WERI-Rb-1 (cell line): ENCODE measurements at regions not wholly inside any gene's neighbourhood (a gene's known extent, or its start where the extent isn't known, plus 50 kb on each side); places are given as distances from the start of the nearest gene placed in this dataset.
"Not testable (repeated sequence)": the region's sequence is repeated elsewhere in the genome, so short reads cannot be mapped to it uniquely, and the experiment has no call there.

Source experiments
- DNase-seq: peaks from one replicate; pipeline ENCODE4 v3.0.0-alpha.2; 2020
- H3K27ac ChIP-seq: fragments of 250-450 bp; sonication (Bioruptor Pico); 2 replicates; pipeline ENCODE4 v1.5.1; 2020; ENCODE audit warnings: mild to moderate bottlenecking, moderate library complexity
- H3K27me3 ChIP-seq: fragments of 250-450 bp; sonication (Bioruptor Pico); 2 replicates; pipeline ENCODE4 v1.5.1; 2021; ENCODE audit warnings: mild to moderate bottlenecking, low read depth, moderate library complexity; ENCODE audit not compliant: insufficient read depth, severe bottlenecking
- H3K36me3 ChIP-seq: fragments of 250-450 bp; sonication (Bioruptor Pico); 2 replicates; pipeline ENCODE4 v1.5.1; 2020; ENCODE audit warnings: mild to moderate bottlenecking, moderate library complexity
- H3K4me3 ChIP-seq: 2 replicates; pipeline ENCODE4 v1.5.1; 2011; ENCODE audit warnings: low read depth, mild to moderate bottlenecking, control low read depth, low read length
- H3K9me3 ChIP-seq: fragments of 250-450 bp; sonication (Bioruptor Pico); 2 replicates; pipeline ENCODE4 v1.5.1; 2021; ENCODE audit warnings: mild to moderate bottlenecking, moderate library complexity; ENCODE audit not compliant: severe bottlenecking
- CTCF ChIP-seq: IDR thresholded peaks from 2 replicates; pipeline ENCODE4 v1.5.1; 2011; ENCODE audit warnings: low read depth, mild to moderate bottlenecking, control low read depth, inconsistent platforms, low read length

GRCh38 chr10:52488606-52489485 is 174.8 kb downstream of the DKK1 start:
- Histone ChIP-seq H3K36me3 (no peaks in the 10 kb centered on the region), H3K4me3 (no peak overlapping the region), H3K27me3 (no peaks in the 10 kb centered on the region), H3K27ac (no peak overlapping the region), H3K9me3 (no peaks in the 10 kb centered on the region)
- no peak for TF ChIP-seq CTCF
- DNase-seq = no peak

GRCh38 chr10:52491246-52491995 is 177.3 kb downstream of the DKK1 start:
- Histone ChIP-seq H3K27me3 (no peaks in the 10 kb centered on the region), H3K27ac (no peak overlapping the region), H3K9me3 (no peaks in the 10 kb centered on the region), H3K4me3 (no peak overlapping the region), H3K36me3 (no peaks in the 10 kb centered on the region)
- no peak for TF ChIP-seq CTCF
- DNase-seq = no peak

GRCh38 chr10:52499281-52499680 is 185.2 kb downstream of the DKK1 start:
- DNase-seq = no peak
- no peak overlapping the region for H3K4me3 ChIP-seq
- H3K36me3 ChIP-seq = no peaks in the 10 kb centered on the region
- TF ChIP-seq CTCF = no peak
- no peaks in the 10 kb centered on the region for H3K9me3 ChIP-seq
- no peak overlapping the region for H3K27ac ChIP-seq
- H3K27me3 ChIP-seq = no peaks in the 10 kb centered on the region

- Histone ChIP-seq H3K36me3 (no peaks in the 10 kb centered on the region), H3K27me3 (no peaks in the 10 kb centered on the region), H3K4me3 (no peak overlapping the region), H3K27ac (no peak overlapping the region), H3K9me3 (no peaks in the 10 kb centered on the region)
- no peak for TF ChIP-seq CTCF
- no peak for DNase-seq
These were observed 186.4 kb downstream of the DKK1 start for GRCh38 chr10:52500476-52500875.

- Histone ChIP-seq H3K4me3 (no peak overlapping the region), H3K36me3 (no peaks in the 10 kb centered on the region), H3K27ac (no peak overlapping the region), H3K27me3 (no peaks in the 10 kb centered on the region), H3K9me3 (no peaks in the 10 kb centered on the region)
- DNase-seq = no peak
- no peak for TF ChIP-seq CTCF
These were observed 188.2 kb downstream of the DKK1 start for GRCh38 chr10:52502237-52502636.

GRCh38 chr10:52505341-52505740 is 191.3 kb downstream of the DKK1 start:
- H3K36me3 ChIP-seq, H3K4me3 ChIP-seq, H3K27me3 ChIP-seq, H3K27ac ChIP-seq, H3K9me3 ChIP-seq, DNase-seq: not testable (repeated sequence)
